Ishikawa (cell line): ENCODE measurements at regions not wholly inside any gene's neighbourhood (a gene's known extent, or its start where the extent isn't known, plus 50 kb on each side); places are given as distances from the start of the nearest gene placed in this dataset.

Experiments used
- CREB1 ChIP-seq: IDR thresholded peaks from 2 replicates; pipeline ENCODE4 v1.6.1; 2012; ENCODE audit warnings: low read depth
- EGR1 ChIP-seq: IDR thresholded peaks from 2 replicates; pipeline ENCODE4 v1.6.1; 2012
- FOXM1 ChIP-seq: IDR thresholded peaks from 2 replicates; pipeline ENCODE4 v1.6.1; 2012; ENCODE audit warnings: low read depth, borderline replicate concordance
- RAD21 ChIP-seq: IDR thresholded peaks from 2 replicates; pipeline ENCODE4 v1.6.1; 2012; ENCODE audit warnings: low read depth
- TCF12 ChIP-seq: IDR thresholded peaks from 2 replicates; pipeline ENCODE4 v1.6.1; 2012; ENCODE audit warnings: low read depth
- TEAD4 ChIP-seq: IDR thresholded peaks from 2 replicates; pipeline ENCODE4 v1.6.1; 2012
- YY1 ChIP-seq: IDR thresholded peaks from 2 replicates; pipeline ENCODE4 v1.6.1; 2012; ENCODE audit warnings: low read depth
- ZBTB7A ChIP-seq: IDR thresholded peaks from 2 replicates; pipeline ENCODE4 v1.6.1; 2012; ENCODE audit warnings: low read depth

- no peak for TF ChIP-seq TEAD4
- no peak for TF ChIP-seq YY1
- no peak for TF ChIP-seq TCF12
Observed at GRCh38 chr7:86918245-86918644, 141.2 kb downstream of the ELAPOR2 start.

- no peak for TF ChIP-seq ZBTB7A
- TF ChIP-seq TEAD4 = no peak
- TF ChIP-seq EGR1 = no peak
- no peak for TF ChIP-seq YY1
- TF ChIP-seq FOXM1 = no peak
- TF ChIP-seq CREB1 = no peak
Observed at GRCh38 chr7:86916277-86916825, 143.1 kb downstream of the ELAPOR2 start.

- no peak for TF ChIP-seq FOXM1
- peak; percentile 22; the same call in 1 of the 2 replicates for TF ChIP-seq RAD21
Observed at GRCh38 chr7:86914551-86914950, 144.9 kb downstream of the ELAPOR2 start.
